Lung (tissue), 11 donors: ENCODE measurements at regions not wholly inside any gene's neighbourhood (a gene's known extent, or its start where the extent isn't known, plus 50 kb on each side); places are given as distances from the start of the nearest gene placed in this dataset.

Experiments used
- ATAC-seq: fragments of 200-7000 bp; cut with Tn5 transposase; one replicate; pipeline ENCODE4 v1.9.1; 2020; ENCODE audit warnings: moderate number of reproducible peaks; ENCODE audit not compliant: insufficient read depth, low FRiP score
- DNase-seq, 3 donors: peaks; one replicate each; pipeline ENCODE4 v3.0.0-alpha.2; 2013 to 2017
- H3K27ac ChIP-seq, 2 donors: one replicate each; pipeline ENCODE4 v1.5.1; 2013; ENCODE audit warnings: mild to moderate bottlenecking in 2 of 2, moderate library complexity in 2 of 2, control low read depth in 1 of 2, inconsistent platforms in 1 of 2, low read depth in 1 of 2, low read length in 1 of 2
- H3K27me3 ChIP-seq, 3 donors: one replicate each; pipeline ENCODE4 v1.5.1; 2013; ENCODE audit warnings: low read length in 2 of 3; ENCODE audit not compliant: control insufficient read depth in 3 of 3, insufficient read depth in 3 of 3
- H3K36me3 ChIP-seq, 4 donors: one replicate each; pipeline ENCODE4 v1.5.1; 2013; ENCODE audit warnings: low read length in 4 of 4, mild to moderate bottlenecking in 1 of 4, moderate library complexity in 1 of 4; ENCODE audit not compliant: control insufficient read depth in 4 of 4, insufficient read depth in 4 of 4
- H3K4me1 ChIP-seq, 5 donors: one replicate each; pipeline ENCODE4 v1.5.1; 2013; ENCODE audit warnings: low read length in 5 of 5, mild to moderate bottlenecking in 2 of 5, moderate library complexity in 1 of 5; ENCODE audit not compliant: control insufficient read depth in 5 of 5, insufficient read depth in 5 of 5
- H3K4me3 ChIP-seq: one replicate; pipeline ENCODE4 v1.5.1; 2013; ENCODE audit warnings: mild to moderate bottlenecking, control low read depth, moderate library complexity
- H3K9ac ChIP-seq, 2 donors: one replicate each; pipeline ENCODE4 v1.5.1; 2013; ENCODE audit warnings: low read length in 2 of 2, control low read depth in 1 of 2; ENCODE audit not compliant: insufficient read depth in 1 of 2
- H3K9me3 ChIP-seq, 4 donors: one replicate each; pipeline ENCODE4 v1.5.1; 2013; ENCODE audit warnings: low read length in 3 of 4, mild to moderate bottlenecking in 1 of 4, moderate library complexity in 1 of 4; ENCODE audit not compliant: control insufficient read depth in 4 of 4, insufficient read depth in 3 of 4
- CTCF ChIP-seq: IDR thresholded peaks from 2 replicates; pipeline ENCODE4 v1.5.1; 2012; ENCODE audit warnings: mild to moderate bottlenecking; ENCODE audit errors: control extremely low read depth, extremely low read depth
- WGBS, 2 donors: extraction: QIAGEN DNeasy Blood & Tissue Kit; methylation state at CpG; one replicate each; pipeline ENCODE4 v1.1.7; 2013; 5-methylcytosine and 5-hydroxymethylcytosine counted together
- donor health status: control.
- donor health status: control.
- donor health status: Bipolar disorder and iron deficiency.
- donor health status: healthy.
- donor health status: DM: yes; HTN: yes; CAD: no.

- no peaks in the 10 kb centered on the region for H3K9me3 ChIP-seq
- no peak overlapping the region for H3K4me3 ChIP-seq
- H3K27me3 ChIP-seq, result no peaks in the 10 kb centered on the region
- no peak overlapping the region for H3K27ac ChIP-seq
- no peak overlapping the region for H3K9ac ChIP-seq
- H3K4me1 ChIP-seq, result no peaks in the 10 kb centered on the region
- WGBS, 2 donors, result 71 to 72% methylated on average over 1 of the region's 1 CpG
- TF ChIP-seq CTCF, result no peak
- no peaks in the 10 kb centered on the region for H3K36me3 ChIP-seq
- ATAC-seq, result no peak
- DNase-seq, result peak in 2 of 3 donors; percentile 6 to 14
These were observed 182.4 kb upstream of the ATP10B start for GRCh38 chr5:161034451-161034850.

- no peaks in the 10 kb centered on the region for H3K27me3 ChIP-seq
- H3K9ac ChIP-seq, result no peak overlapping the region
- no peak for TF ChIP-seq CTCF
- DNase-seq (no peak), ATAC-seq (no peak)
- H3K9me3 ChIP-seq, result no peaks in the 10 kb centered on the region
- H3K4me1 ChIP-seq, result no peaks in the 10 kb centered on the region
- 52 to 54% methylated on average over 3 of the region's 3 CpGs for WGBS, 2 donors
- H3K27ac ChIP-seq, result no peak overlapping the region
- no peaks in the 10 kb centered on the region for H3K36me3 ChIP-seq
- no peak overlapping the region for H3K4me3 ChIP-seq
These were observed 178.2 kb upstream of the ATP10B start for GRCh38 chr5:161030229-161030628.

GRCh38 chr5:161027763-161028162, 175.8 kb upstream of the ATP10B start:
- no peaks in the 10 kb centered on the region for H3K27me3 ChIP-seq
- ATAC-seq (no peak), DNase-seq (no peak)
- H3K27ac ChIP-seq, result no peak overlapping the region
- no peak overlapping the region for H3K4me3 ChIP-seq
- peaks cover 0 to 3% (median 0%) of the 10 kb centered on the region in 5 donors for H3K4me1 ChIP-seq
- H3K9ac ChIP-seq, result no peak overlapping the region
- H3K36me3 ChIP-seq, result no peaks in the 10 kb centered on the region
- TF ChIP-seq CTCF, result no peak
- H3K9me3 ChIP-seq, result no peaks in the 10 kb centered on the region

GRCh38 chr5:161023551-161023950, 171.5 kb upstream of the ATP10B start:
- ATAC-seq, result no peak
- no peak overlapping the region for H3K9ac ChIP-seq
- 74 to 81% methylated on average over 4 of the region's 4 CpGs for WGBS, 2 donors
- no peaks in the 10 kb centered on the region for H3K36me3 ChIP-seq
- no peaks in the 10 kb centered on the region for H3K9me3 ChIP-seq
- H3K4me3 ChIP-seq, result no peak overlapping the region
- no peak overlapping the region for H3K27ac ChIP-seq
- no peak for DNase-seq
- peaks cover 0 to 3% (median 0%) of the 10 kb centered on the region in 5 donors for H3K4me1 ChIP-seq
- H3K27me3 ChIP-seq, result no peaks in the 10 kb centered on the region
- TF ChIP-seq CTCF, result no peak
